ENCODE measurements at regions not wholly inside any gene's neighbourhood (a gene's known extent, or its start where the extent isn't known, plus 50 kb on each side); places are given as distances from the start of the nearest gene placed in this dataset.

DNA sequence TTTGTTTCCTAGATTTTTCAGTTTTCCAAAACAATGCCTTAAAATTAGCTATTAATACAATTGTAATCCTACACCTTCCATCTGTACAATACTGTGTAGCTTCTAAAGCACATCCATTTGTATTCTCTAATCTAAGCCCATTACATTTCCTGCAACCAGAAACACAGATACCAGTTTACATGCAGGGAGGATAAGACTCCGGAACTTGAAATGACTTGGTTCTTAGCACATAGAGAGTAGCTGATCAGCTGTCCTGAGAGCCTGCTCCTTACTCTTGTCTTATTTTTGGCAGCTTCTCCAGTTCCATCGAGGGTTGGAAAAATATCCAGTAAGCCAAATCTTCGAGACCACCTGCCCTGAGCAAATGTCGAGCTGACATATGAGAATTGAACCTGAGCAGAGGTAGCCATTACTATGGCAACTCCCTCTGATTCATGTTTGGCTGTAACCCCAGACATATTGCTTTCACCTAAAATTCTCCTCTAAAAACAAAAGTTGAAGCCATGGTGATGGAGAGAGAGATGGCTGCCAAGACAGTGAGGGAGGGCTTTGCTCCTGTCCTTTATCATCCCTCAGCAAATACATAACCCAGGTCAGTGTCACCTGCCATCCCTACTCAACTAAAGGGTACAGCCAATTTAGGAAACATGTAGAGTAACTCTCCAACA lies 542.8 kb downstream of the IRS1 start:
- DNase-seq = no peak

DNA sequence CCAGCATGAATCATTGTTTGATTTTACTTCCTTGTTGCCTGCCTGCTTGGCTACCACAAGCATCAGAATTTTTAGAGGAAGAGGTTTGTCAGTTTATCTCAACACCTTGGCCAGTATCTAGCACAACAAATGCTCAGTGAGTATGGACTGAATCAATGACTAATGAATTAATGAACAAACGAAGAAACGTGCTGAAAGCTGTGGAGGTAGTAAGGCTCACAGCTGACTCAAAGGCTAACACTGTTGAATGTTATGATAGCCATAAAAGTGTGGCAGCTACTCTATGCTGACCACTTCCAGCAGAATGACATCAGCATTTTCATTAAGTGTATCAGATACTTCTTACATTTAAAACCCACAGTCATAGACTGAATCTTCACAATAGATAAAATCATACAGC lies 543.4 kb downstream of the IRS1 start:
- DNase-seq = peak; percentile 65

DNA sequence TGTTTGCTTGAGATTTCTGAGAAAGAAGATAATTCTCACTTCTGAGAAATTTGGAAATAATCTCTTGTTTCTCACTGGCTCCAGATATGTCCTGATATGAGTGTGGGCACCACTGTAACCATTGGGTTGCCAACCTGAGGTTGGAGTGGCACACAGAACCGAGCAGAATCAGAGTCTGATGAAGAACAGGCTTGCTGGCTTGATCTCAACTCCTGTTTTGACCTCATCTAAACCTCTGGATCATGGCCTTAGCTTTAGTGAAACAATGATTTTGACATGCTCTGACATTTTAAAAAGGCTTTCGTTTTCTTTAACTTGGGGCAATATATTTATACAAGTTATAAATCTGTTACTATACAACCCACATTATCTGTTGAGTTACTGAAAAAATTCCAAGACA lies 548.0 kb downstream of the IRS1 start:
- no peak for DNase-seq

DNA sequence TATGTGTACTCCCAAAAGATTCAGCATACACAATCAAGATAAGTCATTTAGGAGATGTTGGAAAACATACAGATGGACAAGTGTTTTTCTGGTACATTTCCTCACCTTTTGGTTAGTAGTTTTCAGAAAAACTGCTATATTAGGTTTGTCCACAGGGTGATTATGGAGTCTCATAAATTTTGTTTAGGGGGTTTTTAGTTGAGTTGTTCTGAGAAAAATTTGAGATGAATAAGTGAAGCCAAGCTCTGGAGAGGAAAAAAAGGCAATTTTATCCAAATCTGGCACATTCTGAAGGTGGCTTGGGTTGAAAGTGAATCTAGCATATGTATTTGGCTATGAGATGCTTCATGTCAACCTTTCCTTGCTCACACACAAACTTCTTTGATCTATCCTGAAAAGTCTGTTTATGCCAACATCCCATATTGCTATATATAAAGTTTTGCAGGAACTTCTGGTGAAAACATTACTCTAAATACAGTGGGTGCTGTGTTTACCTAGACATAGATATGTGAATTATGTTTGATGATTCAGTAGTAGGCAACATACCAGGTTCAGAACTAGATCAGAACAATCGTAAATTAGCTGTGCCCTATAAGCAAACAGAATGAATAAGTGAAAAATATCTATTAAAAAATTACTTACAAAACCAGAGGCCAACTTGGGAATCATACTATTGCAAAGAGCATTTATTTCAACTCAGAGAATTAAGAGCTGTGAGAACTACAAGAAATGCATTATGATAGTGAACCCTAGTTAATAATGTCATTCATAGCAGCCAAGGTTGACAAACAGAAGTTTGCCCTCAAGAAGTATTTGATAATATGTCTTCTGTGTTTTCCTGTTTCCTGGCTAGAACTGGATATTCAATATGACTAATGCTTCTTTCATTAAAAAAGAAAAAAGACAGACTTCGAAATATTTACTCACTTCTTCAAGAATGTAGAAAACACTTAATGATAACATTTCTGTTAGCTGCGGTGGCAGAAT lies 552.0 kb downstream of the IRS1 start:
- DNase-seq = peak; percentile 27

DNA sequence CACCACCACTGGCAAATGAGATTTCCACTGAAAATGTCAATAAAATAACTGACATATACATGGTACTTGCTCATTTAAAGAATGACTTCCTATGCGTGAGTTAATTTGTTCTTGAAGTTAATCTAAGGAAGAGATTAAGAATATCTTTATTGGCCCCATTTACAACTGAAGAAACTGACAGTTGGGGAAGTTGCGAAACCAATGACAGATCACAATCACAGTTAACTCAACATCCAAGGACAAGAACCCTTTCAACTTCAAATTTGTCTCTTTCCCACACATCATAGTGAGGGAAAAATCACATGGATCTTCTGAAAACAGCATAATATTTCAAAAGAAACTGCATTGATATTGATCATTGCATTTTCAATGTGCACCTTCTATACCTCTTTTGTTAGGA lies 565.4 kb downstream of the IRS1 start:
- no peak for DNase-seq

DNA sequence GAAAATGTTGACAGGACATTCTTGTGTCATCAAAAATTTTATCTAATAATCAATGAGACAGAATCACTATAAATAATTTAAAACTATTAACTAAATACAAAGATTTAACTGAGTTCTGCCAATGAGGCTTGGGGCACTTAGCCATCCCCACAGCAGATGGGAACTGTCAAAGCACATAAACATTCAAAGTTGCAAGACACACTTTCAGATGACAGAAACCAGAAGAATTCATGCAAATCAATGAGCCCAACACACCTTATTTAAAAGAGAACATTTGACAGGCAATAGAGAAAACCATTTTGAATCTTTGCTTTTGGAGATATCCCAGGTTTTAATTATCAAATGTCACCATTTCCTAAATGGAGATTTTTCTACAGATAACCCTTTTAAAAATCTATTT lies 566.2 kb downstream of the IRS1 start:
- DNase-seq = no peak

DNA sequence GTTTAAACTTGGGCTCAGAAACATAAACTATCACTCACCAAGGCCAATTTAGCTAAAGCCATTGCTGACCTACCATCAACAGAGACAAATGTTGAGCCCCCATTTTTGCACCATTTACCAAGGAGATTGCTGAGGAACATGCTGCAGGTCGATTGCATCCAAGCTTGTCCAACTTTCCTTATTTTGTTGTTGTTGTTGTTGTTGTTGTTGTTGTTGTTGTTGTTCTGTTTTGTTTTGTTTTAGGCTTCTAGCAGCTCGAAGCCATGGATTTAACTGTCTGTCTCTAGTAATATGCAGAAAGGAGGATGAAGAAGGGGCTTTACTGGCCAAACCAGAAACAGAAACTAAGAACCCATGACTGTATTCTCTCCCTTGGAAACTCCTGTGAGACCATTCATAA lies 571.5 kb downstream of the IRS1 start:
- no peak for DNase-seq

DNA sequence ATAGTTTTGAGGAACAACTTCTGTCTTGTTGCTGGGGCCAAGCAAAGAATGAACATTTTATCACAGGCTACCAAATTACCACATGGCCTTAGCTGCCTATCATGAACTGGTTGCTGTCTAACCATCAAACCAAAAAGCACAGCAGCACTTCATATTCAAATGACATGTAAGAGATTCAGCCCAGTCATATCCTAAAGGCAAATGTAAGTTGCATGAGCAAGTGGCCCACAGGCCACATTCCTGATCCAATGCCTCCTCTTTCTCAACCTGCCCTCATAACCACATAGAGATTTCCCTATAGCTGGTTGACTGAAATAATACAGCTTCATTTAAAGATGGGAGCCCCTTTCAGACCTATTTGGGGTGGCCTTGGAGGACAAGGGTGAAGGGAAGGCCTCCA lies 572.3 kb downstream of the IRS1 start:
- no peak for DNase-seq

DNA sequence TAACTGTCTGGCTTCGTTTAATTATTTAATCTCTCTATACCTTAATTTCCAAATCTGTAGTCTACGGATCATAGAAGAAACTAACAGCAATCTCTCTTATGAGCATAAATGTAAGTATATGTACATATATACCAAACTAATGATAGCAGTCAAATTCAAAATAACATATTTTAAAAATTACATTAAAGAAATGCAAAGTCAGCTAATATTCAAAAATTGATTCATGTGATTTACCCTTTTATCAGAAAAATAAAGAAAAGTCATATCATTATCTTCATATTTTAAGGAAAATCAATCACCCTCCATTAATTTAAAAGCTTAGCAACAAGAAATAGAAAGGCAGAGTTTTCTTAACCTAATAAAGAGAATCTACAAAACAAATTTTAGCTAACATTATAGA lies 575.9 kb downstream of the IRS1 start:
- DNase-seq = no peak

DNA sequence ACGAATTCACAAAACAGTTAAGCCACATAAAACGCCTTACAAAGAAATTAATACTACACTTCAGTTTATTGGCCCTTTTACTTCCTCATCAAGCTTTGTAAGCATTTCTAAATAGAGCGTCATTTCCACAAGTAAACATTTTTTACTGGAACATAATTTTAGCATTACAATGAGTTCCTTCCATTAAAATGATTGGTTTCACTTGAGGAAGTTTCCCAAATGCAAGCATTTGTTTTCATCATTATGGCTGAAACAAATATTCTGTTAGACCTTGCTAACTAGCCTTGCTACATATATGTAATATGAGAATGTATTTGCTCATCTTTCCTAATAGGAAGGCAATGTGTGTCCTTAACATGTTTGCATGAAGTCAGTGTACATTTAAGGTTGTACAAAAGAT lies 579.1 kb downstream of the IRS1 start:
- DNase-seq = no peak

DNA sequence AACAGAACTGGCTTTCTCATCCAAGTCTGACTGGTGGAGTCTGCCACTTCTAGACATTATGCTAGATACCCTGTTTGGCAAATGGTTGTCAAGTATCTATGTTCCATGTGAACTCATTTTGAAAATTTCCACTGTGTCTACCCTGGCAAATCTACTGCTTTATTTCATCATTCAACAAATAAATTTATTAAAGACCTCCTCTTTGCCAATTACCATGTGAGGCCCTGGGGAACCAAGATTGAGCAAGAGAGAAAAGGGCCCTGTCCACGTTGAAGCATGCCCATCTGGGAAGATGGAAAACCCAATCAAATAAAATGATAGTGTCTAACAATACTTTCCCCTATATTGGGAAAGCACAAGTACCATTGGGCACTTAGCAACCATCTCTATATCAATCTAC lies 582.4 kb downstream of the IRS1 start:
- DNase-seq = no peak

DNA sequence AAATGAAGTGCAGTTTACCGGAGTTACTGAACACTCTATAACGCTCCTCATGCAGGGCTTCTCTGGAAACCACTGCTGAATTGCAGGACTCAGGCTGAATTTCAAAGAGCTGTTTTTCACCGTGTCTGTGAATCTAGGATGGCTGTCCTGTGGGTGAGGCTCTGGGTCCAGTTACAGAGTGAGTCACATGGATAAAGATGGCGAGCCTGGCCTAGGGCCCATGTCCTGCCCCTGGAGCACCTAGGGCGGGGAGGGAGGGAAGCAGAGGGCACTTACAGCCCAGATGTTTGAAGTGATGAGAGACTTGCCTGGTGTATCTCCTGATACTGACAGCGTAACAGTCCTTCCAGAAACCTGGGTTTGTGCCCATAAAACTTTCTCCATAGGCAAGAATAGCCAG lies 583.0 kb downstream of the IRS1 start:
- DNase-seq = no peak

DNA sequence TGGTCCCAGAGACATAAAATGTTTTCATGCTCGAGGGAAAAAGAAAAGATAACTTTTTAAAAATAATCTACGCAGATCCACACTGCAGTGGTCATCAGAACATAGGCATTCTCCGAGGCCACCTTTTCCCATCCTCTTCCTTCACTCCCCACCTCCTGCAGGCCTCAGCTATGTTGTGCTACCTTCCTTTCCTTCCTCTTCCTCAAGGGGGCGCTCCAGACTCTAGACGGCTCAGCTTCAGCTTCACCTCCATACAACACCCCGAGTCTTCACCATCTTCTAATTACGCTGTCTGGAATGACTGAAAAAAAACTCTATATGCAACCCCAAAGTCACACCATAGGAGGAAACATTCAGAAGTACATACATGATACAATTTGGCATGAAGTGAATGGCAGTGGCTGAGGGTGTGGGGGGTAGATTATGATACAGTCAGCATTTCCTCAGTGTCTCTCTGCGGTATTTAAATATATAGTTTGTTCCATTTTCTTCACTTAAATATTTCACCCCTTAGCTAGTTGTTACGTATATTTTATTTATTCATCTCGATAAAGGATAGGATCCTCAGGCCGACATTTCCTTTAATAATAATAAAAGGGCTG lies 583.6 kb downstream of the IRS1 start:
- peak; percentile 60 for DNase-seq

DNA sequence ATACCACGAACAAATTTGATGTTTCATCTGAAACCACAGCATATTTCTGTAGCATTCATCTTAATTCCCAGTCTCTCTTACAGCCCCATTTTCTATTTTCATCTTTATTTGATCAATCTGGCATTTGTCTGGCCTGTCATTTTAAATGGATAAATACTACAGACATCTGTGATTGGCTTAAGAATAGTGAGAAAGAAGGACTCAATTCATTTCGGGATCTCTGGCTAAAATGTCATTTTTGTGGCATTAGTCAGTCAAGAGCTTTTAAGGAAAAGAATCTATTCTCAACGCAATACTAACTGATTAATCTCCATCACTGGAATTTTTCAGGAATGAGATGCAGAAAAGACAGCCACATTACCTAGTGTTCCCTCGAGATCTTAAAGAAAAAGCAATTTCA lies 585.9 kb downstream of the IRS1 start:
- peak; percentile 97 for DNase-seq

DNA sequence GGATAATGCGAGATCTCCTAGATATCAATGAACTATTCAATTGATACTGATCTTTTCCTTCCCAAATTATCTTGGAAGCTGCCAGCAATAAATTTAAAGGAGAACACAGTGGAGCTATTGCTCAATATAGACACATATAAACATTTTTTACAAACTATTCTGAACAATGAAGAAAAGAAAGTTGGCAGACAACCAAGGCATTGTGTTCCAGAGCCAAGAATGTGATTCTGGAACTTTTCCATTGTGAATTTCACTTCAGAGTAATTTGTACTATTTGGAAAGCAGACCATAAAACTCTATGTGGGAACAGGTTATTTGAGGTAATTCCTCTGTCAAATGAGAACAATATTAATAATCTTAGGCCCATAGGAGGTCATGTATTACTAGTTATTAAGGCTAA lies 588.2 kb downstream of the IRS1 start:
- DNase-seq = peak; percentile 92

DNA sequence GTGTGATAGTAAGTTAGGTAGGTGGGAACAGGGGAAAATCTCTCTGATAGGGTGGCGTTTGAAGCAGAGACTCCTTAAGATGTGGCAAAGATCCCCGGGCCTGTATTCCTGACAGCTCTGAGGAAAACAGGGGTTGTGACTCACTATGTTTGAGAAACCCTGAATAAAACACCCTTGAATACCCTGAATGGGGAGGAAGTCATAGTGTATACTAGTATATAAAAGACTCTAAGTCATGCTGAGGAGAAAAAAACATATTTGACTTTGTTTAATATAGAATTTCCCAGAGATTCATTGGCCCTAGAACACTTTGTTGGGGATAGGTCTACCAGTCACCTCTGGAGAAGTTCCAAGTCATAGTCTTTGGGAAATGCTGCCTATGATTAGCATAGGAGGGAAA lies 590.9 kb downstream of the IRS1 start:
- peak; percentile 32 for DNase-seq

DNA sequence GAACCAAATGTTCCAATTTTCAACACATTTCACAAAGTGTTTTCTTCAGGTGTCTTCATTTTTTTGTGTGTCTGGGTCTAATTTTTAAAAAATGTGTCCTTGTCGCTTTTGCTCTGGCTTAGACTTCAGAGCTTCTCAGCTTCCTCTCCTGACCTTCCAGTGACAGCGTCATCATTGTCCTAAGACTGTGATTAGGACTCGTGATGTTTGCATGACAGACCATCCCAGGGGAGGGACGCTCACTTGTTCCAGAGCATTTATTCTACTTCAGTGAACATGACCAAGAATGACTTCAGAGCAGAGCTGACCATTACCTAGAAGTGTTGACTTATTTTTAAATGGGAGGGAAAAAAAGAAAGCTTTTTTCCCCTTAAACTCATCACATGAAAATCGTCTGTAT lies 591.9 kb downstream of the IRS1 start:
- no peak for DNase-seq

DNA sequence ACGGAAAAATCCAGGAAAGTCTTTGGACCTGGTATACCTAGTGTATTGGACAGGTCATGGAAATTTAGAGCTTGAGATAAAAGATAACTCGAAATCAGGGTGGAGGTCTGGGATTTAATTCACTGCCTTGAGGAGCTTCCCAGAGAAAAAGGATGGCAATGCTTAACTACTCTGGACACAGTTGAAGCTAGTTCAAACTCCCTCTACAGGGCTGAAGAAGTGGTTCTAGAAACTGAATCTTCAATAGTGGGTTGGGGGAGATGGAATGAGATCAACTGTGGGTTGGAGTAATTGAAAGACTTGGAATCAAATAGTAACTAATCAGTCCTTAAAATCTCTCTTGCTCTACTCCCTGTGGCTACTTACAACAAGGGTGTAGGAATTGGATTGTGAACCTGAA lies 600.1 kb downstream of the IRS1 start:
- DNase-seq = no peak

DNA sequence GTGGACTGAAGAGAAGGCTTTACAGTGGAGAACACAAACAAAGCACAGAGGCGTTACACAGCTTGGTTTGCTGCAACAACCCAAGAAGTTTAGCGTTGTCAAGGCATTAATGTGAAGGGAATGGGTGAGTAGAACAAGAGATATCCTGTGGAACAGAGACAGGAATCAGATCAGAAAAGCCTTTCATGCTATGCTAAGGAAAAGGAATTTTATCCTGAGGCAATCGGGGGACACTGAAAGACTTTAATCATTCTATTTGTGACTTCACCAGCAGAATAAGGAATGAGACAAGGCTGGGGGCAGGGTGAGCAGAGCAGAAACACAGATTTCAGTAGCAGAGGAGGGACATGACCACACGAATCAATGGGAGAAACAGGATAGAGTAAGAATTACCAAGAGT lies 600.7 kb downstream of the IRS1 start:
- DNase-seq = no peak

DNA sequence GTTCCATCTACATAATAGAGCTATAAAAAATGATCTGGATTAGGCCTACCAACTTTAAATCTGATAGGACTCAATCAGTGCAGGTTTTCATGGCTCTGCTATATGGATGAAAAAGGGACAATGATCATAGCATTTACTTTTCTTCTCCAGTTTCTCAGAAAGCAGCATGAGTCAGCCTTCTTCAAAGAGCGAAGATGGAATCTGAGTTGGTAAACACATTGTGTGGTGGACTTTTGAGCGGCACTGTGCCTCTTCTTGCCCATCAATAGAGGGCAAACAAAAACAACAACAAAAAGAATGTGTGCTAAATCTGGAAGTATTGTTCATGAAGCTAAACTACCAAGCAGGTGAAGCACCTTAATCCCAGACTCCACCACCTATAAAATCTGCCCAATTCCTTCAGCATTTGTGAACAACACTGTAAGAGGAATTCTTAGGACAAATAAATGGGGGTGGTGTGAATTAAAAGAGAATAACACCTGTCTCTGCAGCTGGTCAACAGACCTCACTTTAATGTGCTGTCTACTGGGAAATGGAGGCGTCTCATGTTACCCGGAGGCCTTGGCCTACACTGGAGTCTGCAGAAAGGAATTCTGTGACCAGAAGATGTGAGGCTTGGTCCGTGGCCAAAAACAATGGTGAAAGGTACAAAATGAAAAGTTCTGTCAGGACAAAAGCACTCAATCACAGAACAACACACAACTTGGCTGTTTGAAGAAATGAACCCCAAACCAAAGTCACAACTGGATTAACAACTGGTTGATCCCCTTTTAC lies 609.0 kb downstream of the IRS1 start:
- DNase-seq = no peak

DNA sequence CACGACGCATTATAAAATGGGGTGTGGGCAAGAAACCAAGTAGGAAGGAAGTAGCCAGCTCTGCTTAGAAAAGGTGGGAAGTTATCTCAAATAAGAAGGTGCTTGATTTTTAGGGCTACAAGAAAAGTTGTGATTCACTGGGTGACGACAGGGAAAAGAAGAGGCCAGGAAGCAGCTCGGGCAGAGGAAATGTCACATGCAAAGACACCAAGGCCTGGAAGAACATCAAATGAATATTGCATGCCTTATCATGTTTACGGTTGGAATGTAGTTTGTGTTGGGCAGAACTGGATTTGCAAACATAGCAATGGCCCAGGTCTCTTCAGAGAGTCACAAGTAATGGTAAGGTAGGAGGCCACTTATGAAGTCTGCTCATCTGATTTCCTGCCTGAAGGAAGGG lies 610.6 kb downstream of the IRS1 start:
- no peak for DNase-seq

DNA sequence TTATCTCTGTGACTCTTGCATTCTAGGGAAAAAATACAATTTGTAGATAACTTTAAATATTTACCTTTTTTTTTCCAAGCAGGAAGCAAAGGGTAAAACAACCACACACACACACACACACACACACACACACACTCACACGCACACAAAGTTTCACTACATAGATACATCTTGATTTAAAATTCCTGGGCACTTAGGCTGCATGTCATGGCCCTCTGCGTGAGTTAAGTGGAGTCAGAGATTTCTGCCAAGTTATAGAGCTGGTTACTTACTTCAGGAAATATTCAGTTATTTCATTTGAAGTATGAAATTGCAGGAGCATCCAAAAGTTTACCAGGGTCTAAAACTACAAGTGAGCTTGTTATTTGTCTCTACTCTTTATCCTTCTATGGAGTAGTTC lies 612.0 kb downstream of the IRS1 start:
- DNase-seq = peak; percentile 86

DNA sequence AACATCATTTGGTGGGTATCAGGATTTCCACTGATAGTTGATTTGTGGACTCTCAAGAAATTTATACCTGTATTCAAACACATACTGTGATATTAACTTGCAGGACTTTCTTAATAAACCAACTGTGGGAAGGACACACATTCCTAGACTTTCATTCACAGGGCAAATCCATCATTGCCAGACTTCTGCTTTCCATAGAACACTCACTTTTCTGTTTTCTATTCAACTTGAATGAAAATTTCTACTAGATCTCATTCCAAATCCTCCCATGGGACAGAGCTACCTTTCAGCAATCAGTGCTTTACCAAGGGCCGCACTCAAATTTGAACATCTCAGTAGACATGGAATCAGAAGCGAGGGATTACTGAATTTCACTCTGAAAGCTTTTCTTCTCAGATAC lies 612.5 kb downstream of the IRS1 start:
- DNase-seq = no peak

Data from fibroblast of skin of right quadriceps (primary cell).